Right lung (tissue), 2 donors: ENCODE measurements at regions not wholly inside any gene's neighbourhood (a gene's known extent, or its start where the extent isn't known, plus 50 kb on each side); places are given as distances from the start of the nearest gene placed in this dataset.

Source experiments
- DNase-seq, 2 donors: peaks; one replicate each; pipeline ENCODE4 v3.0.0-alpha.2; 2013

GRCh38 chr3:178259703-178260102, 276.5 kb upstream of the KCNMB2 start:
- DNase-seq, result no peak

GRCh38 chr3:178260887-178261565, 275.2 kb upstream of the KCNMB2 start:
- peak in 1 of 2 donors; percentile 12 for DNase-seq

DNA sequence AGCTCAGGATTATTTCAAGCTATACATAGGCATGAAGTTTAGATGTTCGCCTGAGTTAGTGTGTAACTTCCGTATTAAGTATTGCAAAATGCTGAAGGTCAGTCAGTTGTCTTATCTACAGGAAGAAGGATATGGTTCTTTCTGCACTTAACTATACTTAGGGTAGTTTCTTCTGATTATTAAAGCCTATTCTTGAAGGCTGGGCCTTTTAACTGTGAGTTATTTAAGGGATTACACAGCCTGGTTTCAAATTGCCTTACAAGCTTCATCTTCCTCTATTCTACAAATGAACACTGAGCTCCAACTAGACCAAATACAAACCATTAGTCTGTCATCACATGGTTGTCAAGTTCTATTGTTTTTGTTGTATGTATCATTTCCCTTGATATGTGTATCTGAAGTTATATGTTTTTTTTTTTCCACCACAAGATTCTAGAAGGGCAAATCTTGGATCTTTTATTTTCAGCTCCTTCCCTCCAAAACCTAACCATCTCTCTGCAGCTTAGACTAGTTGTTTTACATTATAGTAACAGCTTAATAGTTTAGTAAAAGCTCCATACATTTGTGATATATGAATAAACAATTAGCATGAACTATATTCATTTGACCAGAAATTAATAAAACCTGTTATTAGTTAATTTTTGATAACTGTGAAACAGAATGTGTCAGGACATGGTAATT, 272.9 kb upstream of the KCNMB2 start:
- no peak for DNase-seq

GRCh38 chr3:178267158-178267844, 268.9 kb upstream of the KCNMB2 start:
- DNase-seq, result no peak

DNA sequence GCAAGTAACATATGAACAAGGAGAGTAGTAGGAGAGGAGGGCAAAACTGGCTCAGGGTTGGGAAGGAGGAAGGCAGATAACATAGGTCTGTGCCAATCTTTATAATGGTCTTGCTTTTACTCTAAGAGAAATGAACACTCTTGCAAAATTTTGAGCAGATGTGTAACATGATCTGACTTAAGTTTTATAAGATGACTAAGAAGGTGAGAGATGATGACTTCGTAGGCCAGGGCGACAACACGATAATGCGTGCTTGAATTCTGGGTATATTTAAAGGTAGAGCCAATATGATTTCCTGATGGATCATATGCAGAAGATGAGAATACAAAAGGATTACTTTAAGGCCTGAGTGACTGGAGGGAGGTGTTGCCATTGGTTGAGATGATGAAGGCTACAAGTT, 265.4 kb upstream of the KCNMB2 start:
- no peak for DNase-seq

DNA sequence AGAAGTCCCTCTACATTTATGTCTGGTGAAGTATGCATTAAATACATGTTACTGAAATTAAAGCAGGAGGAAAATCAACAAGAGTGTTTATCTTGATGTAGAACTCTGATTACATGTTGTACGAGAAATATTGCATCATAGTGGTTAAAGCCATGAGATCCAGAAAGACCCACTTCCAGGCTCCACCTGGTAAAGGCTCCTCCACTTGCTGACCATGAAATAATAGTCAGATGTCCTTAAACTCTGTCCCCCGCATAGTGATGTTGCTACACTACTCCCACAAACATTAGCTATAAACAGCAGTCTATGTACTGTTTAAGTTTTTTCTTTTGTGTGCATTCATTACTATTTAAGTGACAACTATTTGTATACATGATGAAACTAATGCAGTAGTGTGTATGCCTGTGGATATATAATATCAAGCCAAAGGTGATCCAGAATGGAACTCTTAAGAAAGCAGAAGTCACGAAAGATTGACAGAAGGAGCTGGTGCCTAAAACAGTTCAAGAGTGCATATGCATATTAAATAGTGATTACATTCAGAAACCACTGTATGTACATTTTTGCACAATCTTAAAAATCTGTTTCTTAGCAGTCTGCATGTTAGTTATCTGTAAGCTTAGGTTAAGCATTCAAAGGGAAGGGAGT, 264.4 kb upstream of the KCNMB2 start:
- DNase-seq, result no peak

DNA sequence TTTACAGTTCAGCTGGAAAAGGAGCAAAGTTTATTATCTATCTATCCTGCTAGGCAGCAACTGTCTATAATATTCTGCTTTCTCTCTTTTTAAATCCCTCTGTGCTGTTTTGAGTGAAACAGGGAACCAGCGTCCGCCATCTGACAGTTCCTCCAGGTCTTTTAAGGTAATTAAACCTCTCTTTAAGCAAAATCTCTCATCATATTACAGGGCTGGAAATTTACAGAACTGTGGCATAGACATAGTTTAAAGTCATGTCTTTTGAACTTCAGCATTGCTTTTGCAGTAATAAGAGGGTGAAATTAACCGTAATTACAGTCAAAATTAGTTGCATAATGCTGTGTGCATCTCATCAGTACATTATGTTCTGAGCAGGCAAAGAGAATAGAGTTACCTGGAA, 263.4 kb upstream of the KCNMB2 start:
- DNase-seq, result no peak

DNA sequence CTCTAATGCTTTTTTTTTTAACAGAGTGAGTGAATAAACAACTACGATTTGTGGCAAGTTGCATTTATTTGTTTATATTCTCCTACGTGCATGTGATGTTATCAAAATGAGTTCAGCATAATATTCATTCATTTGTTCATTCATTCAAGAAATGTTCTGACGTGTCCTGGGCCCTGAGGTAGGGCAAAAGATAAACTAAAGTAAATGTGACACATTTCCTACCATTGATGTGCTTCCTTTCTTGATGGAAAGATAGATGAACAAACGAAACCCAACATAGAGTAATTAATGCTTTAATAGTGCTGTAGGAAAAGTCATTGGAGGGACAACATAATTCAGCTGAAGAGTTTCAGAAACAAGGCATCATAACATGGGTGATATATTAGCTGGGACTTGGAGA, 261.5 kb upstream of the KCNMB2 start:
- no peak for DNase-seq

- DNase-seq, result no peak
These were observed 260.9 kb upstream of the KCNMB2 start for GRCh38 chr3:178275311-178275710.

GRCh38 chr3:178275793-178276192, 260.4 kb upstream of the KCNMB2 start:
- no peak for DNase-seq

DNA sequence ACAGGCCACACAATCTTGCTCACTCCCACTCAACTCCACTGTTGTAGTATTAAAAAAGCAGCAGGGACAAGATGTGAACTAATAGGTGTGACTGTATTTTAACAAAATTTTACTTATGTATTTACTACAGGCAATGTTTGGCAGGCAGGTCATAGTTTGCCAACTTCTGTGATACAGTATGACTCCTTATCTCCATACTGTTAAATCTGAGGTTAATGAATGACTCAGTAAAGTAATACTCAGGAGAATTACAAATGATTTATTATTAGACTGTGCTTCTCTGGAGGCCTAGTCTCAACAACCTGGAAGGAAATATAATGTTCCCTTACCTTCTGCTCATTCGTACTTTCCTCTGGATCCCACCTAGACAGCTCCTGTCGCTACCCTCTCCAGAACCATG, 258.6 kb upstream of the KCNMB2 start:
- peak in 1 of 2 donors; percentile 11 for DNase-seq

GRCh38 chr3:178283561-178283960, 252.7 kb upstream of the KCNMB2 start:
- DNase-seq, result no peak

DNA sequence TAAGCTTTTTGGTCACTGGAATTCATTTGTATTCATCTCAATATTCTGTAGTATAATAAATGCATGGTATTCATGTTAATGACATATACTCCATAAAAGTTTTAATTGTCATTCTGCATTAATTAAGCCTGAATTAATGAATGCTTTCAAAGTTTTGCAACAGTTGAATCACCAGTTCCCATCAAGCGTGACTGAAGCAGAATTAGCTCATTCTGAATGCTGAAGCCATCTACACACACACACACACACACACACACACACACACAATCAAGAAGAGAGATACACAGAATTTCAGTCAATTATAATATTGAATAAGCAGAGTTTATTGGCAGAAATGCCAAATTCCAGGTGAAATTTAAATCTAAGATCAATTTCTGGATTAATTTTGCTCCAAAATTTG, 252.1 kb upstream of the KCNMB2 start:
- DNase-seq, result no peak

DNA sequence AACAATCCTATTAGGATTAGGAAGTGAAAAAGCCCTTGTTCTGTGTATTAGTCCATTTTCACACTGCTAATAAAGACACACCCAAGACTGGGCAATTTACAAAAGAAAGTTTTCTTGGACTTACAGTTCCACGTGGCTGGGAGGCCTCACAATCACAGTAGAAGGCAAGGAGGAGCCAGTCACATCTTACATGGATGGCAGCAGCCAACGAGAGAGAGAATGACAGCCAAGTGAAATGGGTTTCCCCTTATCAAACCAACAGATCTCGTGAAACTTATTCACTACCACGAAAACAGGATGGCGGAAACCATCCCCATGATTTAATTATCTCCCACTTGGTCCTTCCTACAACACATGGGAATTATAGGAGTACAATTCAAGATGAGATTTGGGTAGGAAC, 248.2 kb upstream of the KCNMB2 start:
- DNase-seq, result no peak

- DNase-seq, result peak; percentile 22 to 27
These were observed 246.6 kb upstream of the KCNMB2 start for GRCh38 chr3:178289544-178290160.

DNA sequence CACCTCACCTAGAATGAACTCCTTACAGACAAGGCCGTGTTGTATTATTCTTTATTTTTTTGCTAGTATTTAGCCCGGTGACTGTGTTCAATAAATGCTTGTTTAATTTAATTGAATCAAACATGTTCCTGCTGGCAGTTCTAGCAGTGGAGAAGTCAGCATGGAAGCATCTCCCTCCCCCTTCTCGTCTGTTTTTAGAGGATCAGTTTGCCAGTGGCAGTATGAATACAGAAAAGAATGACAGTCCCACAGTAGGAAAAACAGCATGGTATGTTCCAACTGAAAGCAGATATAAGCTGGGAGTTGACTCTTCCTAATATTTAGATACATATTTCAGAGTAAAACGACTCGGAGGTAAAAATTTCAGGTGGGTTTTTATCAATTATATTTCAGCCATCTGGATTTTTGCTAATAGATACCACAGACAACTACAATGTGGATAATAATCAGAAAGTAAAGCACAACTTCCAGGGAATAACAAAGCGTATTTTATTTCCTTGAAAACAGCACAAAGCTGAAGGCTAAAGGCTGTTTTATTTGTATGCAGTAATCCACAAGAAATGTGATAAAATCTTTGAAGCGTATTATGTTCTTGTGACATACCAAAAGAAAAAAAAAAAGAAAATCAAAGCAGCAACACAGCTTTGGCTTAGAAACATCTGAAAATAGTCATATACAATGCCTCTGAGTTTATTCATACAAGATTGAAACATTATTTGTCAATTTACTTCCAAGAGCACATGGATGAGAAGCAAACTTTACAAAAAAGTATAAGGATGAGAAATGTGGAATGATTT, 244.5 kb upstream of the KCNMB2 start:
- DNase-seq, result no peak

DNA sequence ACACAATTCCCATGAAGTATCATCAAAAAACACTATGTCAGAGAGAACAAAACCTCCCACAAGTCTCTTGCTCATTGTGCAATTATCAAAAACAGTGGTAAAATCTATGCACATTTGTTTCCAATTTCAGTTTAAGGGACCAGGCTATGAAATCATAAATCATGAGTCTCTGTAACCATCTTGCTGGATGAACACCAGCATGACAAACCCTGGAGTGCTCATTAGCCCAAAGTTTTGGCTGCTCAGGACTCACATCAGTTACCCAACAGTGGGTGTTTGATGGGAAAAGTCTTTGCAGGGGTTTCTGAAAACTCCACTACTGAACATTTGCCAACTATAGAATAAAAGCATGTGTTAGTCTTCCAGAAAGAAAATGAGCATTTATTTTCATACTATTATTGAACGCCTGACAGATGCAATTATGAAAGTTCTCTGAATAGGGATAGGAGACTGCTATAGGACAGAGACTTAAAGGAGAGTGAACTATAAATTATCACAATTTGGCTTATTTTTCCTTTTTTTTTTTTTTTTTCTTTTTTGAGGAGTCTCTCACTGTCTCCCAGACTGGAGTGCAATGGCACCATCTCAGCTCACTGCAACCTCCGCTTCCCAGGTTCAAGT, 240.8 kb upstream of the KCNMB2 start:
- DNase-seq, result peak in 1 of 2 donors; percentile 12

- no peak for DNase-seq
These were observed 239.0 kb upstream of the KCNMB2 start for GRCh38 chr3:178297199-178297598.

GRCh38 chr3:178297740-178298139, 238.5 kb upstream of the KCNMB2 start:
- DNase-seq, result no peak

GRCh38 chr3:178300441-178300959, 235.7 kb upstream of the KCNMB2 start:
- DNase-seq, result no peak
